GM21360 (cell line): ENCODE measurements at regions not wholly inside any gene's neighbourhood (a gene's known extent, or its start where the extent isn't known, plus 50 kb on each side); places are given as distances from the start of the nearest gene placed in this dataset.
"Not testable (repeated sequence)": the region's sequence is repeated elsewhere in the genome, so short reads cannot be mapped to it uniquely, and the experiment has no call there.

Source experiments
- ATAC-seq: cut with Tn5 transposase; IDR thresholded peaks from one replicate; pipeline ENCODE4 v1.9.1; 2021; ENCODE audit warnings: mild to moderate bottlenecking, moderate library complexity; ENCODE audit not compliant: unreplicated experiment

- ATAC-seq = no peak
These were observed 144.4 kb downstream of the PTBP2 start for GRCh38 chr1:96865731-96866685.

- no peak for ATAC-seq
These were observed 151.2 kb downstream of the PTBP2 start for GRCh38 chr1:96872757-96873156.

GRCh38 chr1:96878640-96879039, 157.1 kb downstream of the PTBP2 start:
- no peak for ATAC-seq

GRCh38 chr1:96880626-96881025, 159.0 kb downstream of the PTBP2 start:
- no peak for ATAC-seq

GRCh38 chr1:96882096-96882495, 160.5 kb downstream of the PTBP2 start:
- ATAC-seq = no peak

GRCh38 chr1:96886474-96886873, 164.9 kb downstream of the PTBP2 start:
- ATAC-seq = no peak

- no peak for ATAC-seq
These were observed 165.9 kb downstream of the PTBP2 start for GRCh38 chr1:96887501-96887900.

- ATAC-seq = no peak
These were observed 180.3 kb downstream of the PTBP2 start for GRCh38 chr1:96901783-96902363.

GRCh38 chr1:96912248-96912647, 190.7 kb downstream of the PTBP2 start:
- no peak for ATAC-seq

- ATAC-seq = not testable (repeated sequence)
These were observed 194.1 kb downstream of the PTBP2 start for GRCh38 chr1:96915701-96916100.

GRCh38 chr1:96918406-96918805, 196.8 kb downstream of the PTBP2 start:
- no peak for ATAC-seq

- no peak for ATAC-seq
These were observed 200.6 kb downstream of the PTBP2 start for GRCh38 chr1:96922181-96922580.

GRCh38 chr1:96923753-96924152, 202.2 kb downstream of the PTBP2 start:
- no peak for ATAC-seq

- no peak for ATAC-seq
These were observed 204.6 kb downstream of the PTBP2 start for GRCh38 chr1:96926176-96926575.

- ATAC-seq = no peak
These were observed 205.5 kb downstream of the PTBP2 start for GRCh38 chr1:96927125-96927524.

GRCh38 chr1:96931136-96931535, 209.6 kb downstream of the PTBP2 start:
- ATAC-seq = no peak

GRCh38 chr1:96934282-96934681, 212.7 kb downstream of the PTBP2 start:
- ATAC-seq = no peak

- no peak for ATAC-seq
These were observed 223.0 kb downstream of the PTBP2 start for GRCh38 chr1:96944432-96945092.

- no peak for ATAC-seq
These were observed 224.0 kb downstream of the PTBP2 start for GRCh38 chr1:96945509-96946084.

- no peak for ATAC-seq
These were observed 233.9 kb downstream of the PTBP2 start for GRCh38 chr1:96955307-96956012.

GRCh38 chr1:96962216-96962615, 240.6 kb downstream of the PTBP2 start:
- ATAC-seq = no peak
